Ectodermal cell (in vitro differentiated cells): ENCODE measurements at regions not wholly inside any gene's neighbourhood (a gene's known extent, or its start where the extent isn't known, plus 50 kb on each side); places are given as distances from the start of the nearest gene placed in this dataset.
"Not testable (repeated sequence)": the region's sequence is repeated elsewhere in the genome, so short reads cannot be mapped to it uniquely, and the experiment has no call there.

Experiments used
- H3K27ac ChIP-seq: 2 replicates; pipeline ENCODE4 v1.7.0; 2013; ENCODE audit warnings: mild to moderate bottlenecking, low read depth, low read length; ENCODE audit not compliant: insufficient read depth, poor library complexity, severe bottlenecking
- H3K27me3 ChIP-seq: 2 replicates; pipeline ENCODE4 v1.7.0; 2013; ENCODE audit warnings: mild to moderate bottlenecking, low read length; ENCODE audit not compliant: insufficient read depth, control insufficient read depth, poor library complexity, severe bottlenecking
- H3K36me3 ChIP-seq: one replicate; pipeline ENCODE4 v1.7.0; 2013; ENCODE audit warnings: low read length; ENCODE audit not compliant: control insufficient read depth, insufficient read depth
- H3K4me1 ChIP-seq: one replicate; pipeline ENCODE4 v1.7.0; 2013; ENCODE audit warnings: low read length; ENCODE audit not compliant: control insufficient read depth, insufficient read depth
- H3K4me3 ChIP-seq: 2 replicates; pipeline ENCODE4 v1.7.0; 2013; ENCODE audit warnings: low read depth, low read length, control low read depth; ENCODE audit not compliant: insufficient read depth
- H3K9me3 ChIP-seq: 2 replicates; pipeline ENCODE4 v1.7.0; 2013; ENCODE audit warnings: mild to moderate bottlenecking, low read length, moderate library complexity; ENCODE audit not compliant: control insufficient read depth
- WGBS, 2 experiments: methylation state at CpG; one replicate each; pipeline ENCODE4 v1.1.7; 2013; ENCODE audit warnings: missing lambda C conversion rate in 2 of 2; 5-methylcytosine and 5-hydroxymethylcytosine counted together

- H3K4me1 ChIP-seq, result no peaks in the 10 kb centered on the region
- no peak overlapping the region for H3K27ac ChIP-seq
- no peaks in the 10 kb centered on the region for H3K27me3 ChIP-seq
- no peak overlapping the region for H3K4me3 ChIP-seq
- WGBS, 2 experiments, result no CpG with 5 or more reads among the region's 1 CpG
- no peaks in the 10 kb centered on the region for H3K9me3 ChIP-seq
- no peaks in the 10 kb centered on the region for H3K36me3 ChIP-seq
These were observed 104.8 kb upstream of the FN1 start for GRCh38 chr2:215540658-215541057.

GRCh38 chr2:215537611-215538010 lies 101.7 kb upstream of the FN1 start:
- Histone ChIP-seq H3K36me3 (no peaks in the 10 kb centered on the region), H3K27me3 (no peaks in the 10 kb centered on the region), H3K4me1 (no peaks in the 10 kb centered on the region), H3K4me3 (no peak overlapping the region), H3K9me3 (no peaks in the 10 kb centered on the region), H3K27ac (no peak overlapping the region)
- WGBS, 2 experiments, result 67 to 75% methylated on average over 2 of the region's 2 CpGs

GRCh38 chr2:215536510-215536909 lies 100.6 kb upstream of the FN1 start:
- 93 to 95% methylated on average over 5 of the region's 5 CpGs for WGBS, 2 experiments
- no peaks in the 10 kb centered on the region for H3K36me3 ChIP-seq
- H3K4me3 ChIP-seq, result no peak overlapping the region
- no peaks in the 10 kb centered on the region for H3K27me3 ChIP-seq
- no peak overlapping the region for H3K27ac ChIP-seq
- no peaks in the 10 kb centered on the region for H3K9me3 ChIP-seq
- no peaks in the 10 kb centered on the region for H3K4me1 ChIP-seq

- H3K4me1 ChIP-seq, result no peaks in the 10 kb centered on the region
- H3K27me3 ChIP-seq, result no peaks in the 10 kb centered on the region
- H3K27ac ChIP-seq, result no peak overlapping the region
- H3K9me3 ChIP-seq, result no peaks in the 10 kb centered on the region
- H3K36me3 ChIP-seq, result no peaks in the 10 kb centered on the region
- 100% methylated on average over 1 of the region's 1 CpG; no CpG with 5 or more reads in 1 of the 2 experiments for WGBS, 2 experiments
- H3K4me3 ChIP-seq, result no peak overlapping the region
These were observed 99.9 kb upstream of the FN1 start for GRCh38 chr2:215535741-215536140.

- Histone ChIP-seq H3K4me1 (no peaks in the 10 kb centered on the region), H3K27ac (no peak overlapping the region), H3K4me3 (no peak overlapping the region), H3K27me3 (no peaks in the 10 kb centered on the region), H3K36me3 (no peaks in the 10 kb centered on the region), H3K9me3 (no peaks in the 10 kb centered on the region)
- 85 to 97% methylated on average over 2 of the region's 3 CpGs for WGBS, 2 experiments
These were observed 99.3 kb upstream of the FN1 start for GRCh38 chr2:215535125-215535668.

GRCh38 chr2:215533716-215534115 lies 97.8 kb upstream of the FN1 start:
- not testable (repeated sequence) for H3K9me3 ChIP-seq, H3K4me1 ChIP-seq
- 87 to 98% methylated on average over 2 of the region's 2 CpGs for WGBS, 2 experiments

GRCh38 chr2:215532844-215533243 lies 97.0 kb upstream of the FN1 start:
- no peaks in the 10 kb centered on the region for H3K9me3 ChIP-seq
- no peak overlapping the region for H3K4me3 ChIP-seq
- H3K36me3 ChIP-seq, result no peaks in the 10 kb centered on the region
- H3K27me3 ChIP-seq, result no peaks in the 10 kb centered on the region
- WGBS, 2 experiments, result 85 to 94% methylated on average over 2 of the region's 2 CpGs
- no peaks in the 10 kb centered on the region for H3K4me1 ChIP-seq
- H3K27ac ChIP-seq, result no peak overlapping the region

More at GRCh38 chr2:215533716-215534115, 97.8 kb upstream of the FN1 start:
- not testable (repeated sequence) for H3K4me3 ChIP-seq, H3K27me3 ChIP-seq, H3K36me3 ChIP-seq, H3K27ac ChIP-seq

GRCh38 chr2:215531284-215531683 lies 95.4 kb upstream of the FN1 start:
- Histone ChIP-seq H3K27ac (no peak overlapping the region), H3K4me1 (no peaks in the 10 kb centered on the region), H3K27me3 (no peaks in the 10 kb centered on the region), H3K4me3 (no peak overlapping the region), H3K9me3 (no peaks in the 10 kb centered on the region), H3K36me3 (no peaks in the 10 kb centered on the region)
- 92 to 100% methylated on average over 2 to 5 of the region's 5 CpGs for WGBS, 2 experiments

GRCh38 chr2:215530191-215530968 lies 94.5 kb upstream of the FN1 start:
- no peak overlapping the region for H3K4me3 ChIP-seq
- no peaks in the 10 kb centered on the region for H3K4me1 ChIP-seq
- no peak overlapping the region for H3K27ac ChIP-seq
- H3K9me3 ChIP-seq, result no peaks in the 10 kb centered on the region
- H3K36me3 ChIP-seq, result no peaks in the 10 kb centered on the region
- no peaks in the 10 kb centered on the region for H3K27me3 ChIP-seq
- WGBS, 2 experiments, result 87 to 98% methylated on average over 3 of the region's 4 CpGs

- 87% methylated on average over 5 of the region's 5 CpGs for WGBS, 2 experiments
- no peaks in the 10 kb centered on the region for H3K9me3 ChIP-seq
These were observed 93.4 kb upstream of the FN1 start for GRCh38 chr2:215529271-215529670.

More at GRCh38 chr2:215529271-215529670, 93.4 kb upstream of the FN1 start:
- no peaks in the 10 kb centered on the region for H3K4me1 ChIP-seq
- H3K36me3 ChIP-seq, result no peaks in the 10 kb centered on the region
- no peaks in the 10 kb centered on the region for H3K27me3 ChIP-seq
- H3K27ac ChIP-seq, result no peak overlapping the region
- no peak overlapping the region for H3K4me3 ChIP-seq
